CD4-positive, CD25-positive, alpha-beta regulatory T cell (primary cell): ENCODE measurements at regions not wholly inside any gene's neighbourhood (a gene's known extent, or its start where the extent isn't known, plus 50 kb on each side); places are given as distances from the start of the nearest gene placed in this dataset.

ENCODE experiments used
- ATAC-seq, 2 donors: fragments of 150-1000 bp; cut with Tn5 transposase; one replicate each; pipeline ENCODE4 v1.10.0; 2021; ENCODE audit warnings: low read depth in 2 of 2, moderate number of reproducible peaks in 2 of 2, moderate library complexity in 1 of 2
- DNase-seq, 3 donors: peaks; one replicate each; pipeline versions ENCODE4 v3.0.0 to v3.0.0-alpha.2; 2012 to 2022; ENCODE audit warnings: mixed read lengths in 1 of 3
- H3K27ac ChIP-seq: one replicate; pipeline ENCODE4 v1.7.0; 2013; ENCODE audit warnings: mild to moderate bottlenecking, low read length; ENCODE audit not compliant: insufficient read depth, poor library complexity, severe bottlenecking
- H3K27me3 ChIP-seq: one replicate; pipeline ENCODE4 v1.7.0; 2013; ENCODE audit warnings: low read length; ENCODE audit not compliant: control insufficient read depth, insufficient read depth
- H3K36me3 ChIP-seq: one replicate; pipeline ENCODE4 v1.7.0; 2013; ENCODE audit warnings: mild to moderate bottlenecking, low read length, moderate library complexity; ENCODE audit not compliant: control insufficient read depth, insufficient read depth
- H3K4me1 ChIP-seq: 2 replicates; pipeline ENCODE4 v1.7.0; 2013; ENCODE audit warnings: mild to moderate bottlenecking, low read length; ENCODE audit not compliant: insufficient read depth, control insufficient read depth, poor library complexity, severe bottlenecking
- H3K4me3 ChIP-seq: one replicate; pipeline ENCODE4 v1.7.0; 2013; ENCODE audit warnings: low read depth, mild to moderate bottlenecking, low read length, moderate library complexity
- H3K9me3 ChIP-seq, 2 experiments: 1 replicate in 1 of 2; 2 replicates in 1 of 2; pipeline ENCODE4 v1.7.0; 2013; ENCODE audit warnings: low read length in 2 of 2, mild to moderate bottlenecking in 1 of 2, moderate library complexity in 1 of 2; ENCODE audit not compliant: control insufficient read depth in 2 of 2
- H3K27ac Mint-ChIP-seq, 3 donors: one replicate each; pipeline ENCODE4 v1.8.0; 2020 to 2022; ENCODE audit warnings: mild to moderate bottlenecking in 3 of 3, mixed read lengths in 3 of 3, moderate library complexity in 2 of 3
- H3K27me3 Mint-ChIP-seq: one replicate; pipeline ENCODE4 v1.8.0; 2022; ENCODE audit warnings: mild to moderate bottlenecking, mixed read lengths
- H3K36me3 Mint-ChIP-seq: one replicate; pipeline ENCODE4 v1.8.0; 2020; ENCODE audit warnings: mixed read lengths
- H3K4me1 Mint-ChIP-seq, 4 donors: one replicate each; pipeline ENCODE4 v1.8.0; 2020 to 2022; ENCODE audit warnings: mixed read lengths in 4 of 4, mild to moderate bottlenecking in 1 of 4
- H3K4me3 Mint-ChIP-seq, 4 donors: one replicate each; pipeline ENCODE4 v1.8.0; 2020 to 2022; ENCODE audit warnings: mild to moderate bottlenecking in 4 of 4, mixed read lengths in 4 of 4, moderate library complexity in 3 of 4
- H3K9me3 Mint-ChIP-seq, 7 donors: one replicate each; pipeline ENCODE4 v1.8.0; 2020 to 2022; ENCODE audit warnings: mixed read lengths in 7 of 7, mild to moderate bottlenecking in 3 of 7, moderate library complexity in 2 of 7

GRCh38 chr4:74663631-74664030 lies 130.7 kb downstream of the BTC start:
- Mint-ChIP-seq H3K9me3 (no peaks in the 10 kb centered on the region), H3K4me1 (no peaks in the 10 kb centered on the region), H3K27ac (no peak overlapping the region), H3K27me3 (no peaks in the 10 kb centered on the region), H3K4me3 (no peak overlapping the region), H3K36me3 (no peaks in the 10 kb centered on the region)
- Histone ChIP-seq H3K27ac (no peak overlapping the region), H3K4me3 (no peak overlapping the region), H3K9me3 (no peaks in the 10 kb centered on the region), H3K4me1 (no peaks in the 10 kb centered on the region), H3K36me3 (no peaks in the 10 kb centered on the region), H3K27me3 (no peaks in the 10 kb centered on the region)
- DNase-seq (no peak), ATAC-seq (no peak)

GRCh38 chr4:74665346-74665745 lies 129.0 kb downstream of the BTC start:
- H3K27me3 Mint-ChIP-seq, result no peaks in the 10 kb centered on the region
- Histone ChIP-seq H3K9me3 (no peaks in the 10 kb centered on the region), H3K27me3 (no peaks in the 10 kb centered on the region), H3K4me1 (no peaks in the 10 kb centered on the region), H3K4me3 (no peak overlapping the region), H3K27ac (no peak overlapping the region), H3K36me3 (no peaks in the 10 kb centered on the region)
- DNase-seq, result no peak
- no peak for ATAC-seq
- no peaks in the 10 kb centered on the region for H3K36me3 Mint-ChIP-seq
- no peak overlapping the region for H3K4me3 Mint-ChIP-seq
- no peaks in the 10 kb centered on the region for H3K4me1 Mint-ChIP-seq
- H3K9me3 Mint-ChIP-seq, result no peaks in the 10 kb centered on the region
- no peak overlapping the region for H3K27ac Mint-ChIP-seq

GRCh38 chr4:74665876-74666275 lies 128.4 kb downstream of the BTC start:
- Mint-ChIP-seq H3K4me3 (no peak overlapping the region), H3K4me1 (no peaks in the 10 kb centered on the region), H3K27ac (no peak overlapping the region), H3K9me3 (no peaks in the 10 kb centered on the region), H3K27me3 (no peaks in the 10 kb centered on the region), H3K36me3 (no peaks in the 10 kb centered on the region)
- H3K9me3 ChIP-seq, result no peaks in the 10 kb centered on the region
- ATAC-seq (no peak), DNase-seq (no peak)
- H3K36me3 ChIP-seq, result no peaks in the 10 kb centered on the region
- no peak overlapping the region for H3K27ac ChIP-seq
- no peak overlapping the region for H3K4me3 ChIP-seq
- H3K4me1 ChIP-seq, result no peaks in the 10 kb centered on the region
- no peaks in the 10 kb centered on the region for H3K27me3 ChIP-seq

GRCh38 chr4:74667438-74667837 lies 126.9 kb downstream of the BTC start:
- Mint-ChIP-seq H3K9me3 (no peaks in the 10 kb centered on the region), H3K27ac (no peak overlapping the region), H3K36me3 (no peaks in the 10 kb centered on the region), H3K4me1 (no peaks in the 10 kb centered on the region), H3K27me3 (no peaks in the 10 kb centered on the region), H3K4me3 (no peak overlapping the region)
- Histone ChIP-seq H3K27me3 (no peaks in the 10 kb centered on the region), H3K27ac (no peak overlapping the region), H3K4me3 (no peak overlapping the region), H3K36me3 (no peaks in the 10 kb centered on the region), H3K9me3 (no peaks in the 10 kb centered on the region), H3K4me1 (no peaks in the 10 kb centered on the region)
- no peak for DNase-seq
- no peak for ATAC-seq

- Histone ChIP-seq H3K27ac (no peak overlapping the region), H3K36me3 (no peaks in the 10 kb centered on the region), H3K4me1 (no peaks in the 10 kb centered on the region), H3K4me3 (no peak overlapping the region), H3K9me3 (no peaks in the 10 kb centered on the region), H3K27me3 (no peaks in the 10 kb centered on the region)
- Mint-ChIP-seq H3K9me3 (no peaks in the 10 kb centered on the region), H3K27ac (no peak overlapping the region), H3K4me3 (no peak overlapping the region), H3K27me3 (no peaks in the 10 kb centered on the region), H3K36me3 (no peaks in the 10 kb centered on the region), H3K4me1 (no peaks in the 10 kb centered on the region)
- ATAC-seq (no peak), DNase-seq (no peak)
Measured at GRCh38 chr4:74667944-74668343, 126.4 kb downstream of the BTC start.

GRCh38 chr4:74669702-74670101 lies 124.6 kb downstream of the BTC start:
- Mint-ChIP-seq H3K27ac (no peak overlapping the region), H3K4me3 (no peak overlapping the region)
- ATAC-seq, result no peak

GRCh38 chr4:74670583-74670982 lies 123.7 kb downstream of the BTC start:
- Histone ChIP-seq H3K4me3 (no peak overlapping the region), H3K27ac (no peak overlapping the region), H3K4me1 (no peaks in the 10 kb centered on the region), H3K9me3 (no peaks in the 10 kb centered on the region), H3K27me3 (no peaks in the 10 kb centered on the region), H3K36me3 (no peaks in the 10 kb centered on the region)
- H3K27ac Mint-ChIP-seq, result no peak overlapping the region
- H3K9me3 Mint-ChIP-seq, result no peaks in the 10 kb centered on the region
- no peak for ATAC-seq
- no peak overlapping the region for H3K4me3 Mint-ChIP-seq
- DNase-seq, result no peak
- no peaks in the 10 kb centered on the region for H3K4me1 Mint-ChIP-seq
- H3K36me3 Mint-ChIP-seq, result no peaks in the 10 kb centered on the region
- H3K27me3 Mint-ChIP-seq, result peaks cover 3% of the 10 kb centered on the region

More at GRCh38 chr4:74669702-74670101, 124.6 kb downstream of the BTC start:
- Histone ChIP-seq H3K4me3 (no peak overlapping the region), H3K36me3 (no peaks in the 10 kb centered on the region), H3K4me1 (no peaks in the 10 kb centered on the region), H3K27me3 (no peaks in the 10 kb centered on the region), H3K9me3 (no peaks in the 10 kb centered on the region), H3K27ac (no peak overlapping the region)
- no peak for DNase-seq
- H3K27me3 Mint-ChIP-seq, result no peaks in the 10 kb centered on the region
- no peaks in the 10 kb centered on the region for H3K36me3 Mint-ChIP-seq
- H3K9me3 Mint-ChIP-seq, result no peaks in the 10 kb centered on the region
- no peaks in the 10 kb centered on the region for H3K4me1 Mint-ChIP-seq

- Histone ChIP-seq H3K9me3 (no peaks in the 10 kb centered on the region), H3K4me3 (no peak overlapping the region), H3K27ac (no peak overlapping the region), H3K4me1 (no peaks in the 10 kb centered on the region), H3K36me3 (no peaks in the 10 kb centered on the region), H3K27me3 (no peaks in the 10 kb centered on the region)
- Mint-ChIP-seq H3K36me3 (no peaks in the 10 kb centered on the region), H3K9me3 (no peaks in the 10 kb centered on the region), H3K27ac (no peak overlapping the region), H3K27me3 (peaks cover 5% of the 10 kb centered on the region), H3K4me1 (no peaks in the 10 kb centered on the region), H3K4me3 (no peak overlapping the region)
- DNase-seq (peak in 2 of 3 donors; percentile 9 to 34), ATAC-seq (peak in 1 of 2 donors; percentile 39)
Measured at GRCh38 chr4:74671080-74671698, 123.1 kb downstream of the BTC start.
